Trophoblast cell (in vitro differentiated cells and primary cell): ENCODE measurements at regions not wholly inside any gene's neighbourhood (a gene's known extent, or its start where the extent isn't known, plus 50 kb on each side); places are given as distances from the start of the nearest gene placed in this dataset.

Source experiments
- DNase-seq, 2 donors: peaks; one replicate each; pipeline ENCODE4 v3.0.0-alpha.2; 2016
- H2AFZ ChIP-seq: 2 replicates; pipeline ENCODE4 v1.6.1; 2013; ENCODE audit warnings: low read length, moderate library complexity, mild to moderate bottlenecking; ENCODE audit not compliant: insufficient read depth, poor library complexity
- H2AK5ac ChIP-seq: 2 replicates; pipeline ENCODE4 v1.6.1; 2013; ENCODE audit warnings: mild to moderate bottlenecking, low read length
- H2BK120ac ChIP-seq: 2 replicates; pipeline ENCODE4 v1.6.1; 2013; ENCODE audit warnings: low read length, mild to moderate bottlenecking, moderate library complexity; ENCODE audit not compliant: insufficient read depth, poor library complexity
- H2BK12ac ChIP-seq: 2 replicates; pipeline ENCODE4 v1.6.1; 2013; ENCODE audit warnings: mild to moderate bottlenecking, low read length, moderate library complexity
- H2BK5ac ChIP-seq: 2 replicates; pipeline ENCODE4 v1.6.1; 2013; ENCODE audit warnings: low read length, low read depth, moderate library complexity, mild to moderate bottlenecking; ENCODE audit not compliant: poor library complexity
- H3K14ac ChIP-seq: 2 replicates; pipeline ENCODE4 v1.6.1; 2013; ENCODE audit warnings: mild to moderate bottlenecking, low read length
- H3K18ac ChIP-seq: 2 replicates; pipeline ENCODE4 v1.6.1; 2013; ENCODE audit warnings: mild to moderate bottlenecking, low read length
- H3K23ac ChIP-seq: 2 replicates; pipeline ENCODE4 v1.6.1; 2013; ENCODE audit warnings: low read length
- H3K27ac ChIP-seq: 2 replicates; pipeline ENCODE4 v1.5.1; 2013; ENCODE audit warnings: low read depth, mild to moderate bottlenecking, inconsistent platforms, low read length, moderate library complexity
- H3K27me3 ChIP-seq: 2 replicates; pipeline ENCODE4 v1.6.1; 2013; ENCODE audit warnings: inconsistent platforms, mild to moderate bottlenecking, low read length, moderate library complexity; ENCODE audit not compliant: insufficient read depth
- H3K36me3 ChIP-seq, 2 experiments: 1 replicate in 1 of 2; 2 replicates in 1 of 2; pipeline ENCODE4 v1.6.1; 2013; ENCODE audit warnings: low read length in 2 of 2, mild to moderate bottlenecking in 2 of 2, moderate library complexity in 1 of 2; ENCODE audit not compliant: insufficient read depth in 2 of 2, control insufficient read depth in 1 of 2
- H3K4ac ChIP-seq: 2 replicates; pipeline ENCODE4 v1.6.1; 2013; ENCODE audit warnings: low read depth, mild to moderate bottlenecking, low read length, moderate library complexity
- H3K4me1 ChIP-seq, 2 experiments: 1 replicate in 1 of 2; 2 replicates in 1 of 2; pipeline ENCODE4 v1.6.1; 2013; ENCODE audit warnings: low read length in 2 of 2, mild to moderate bottlenecking in 2 of 2, moderate library complexity in 1 of 2; ENCODE audit not compliant: insufficient read depth in 2 of 2, control insufficient read depth in 1 of 2
- H3K4me2 ChIP-seq: 2 replicates; pipeline ENCODE4 v1.6.1; 2013; ENCODE audit warnings: inconsistent platforms, mild to moderate bottlenecking, low read length, moderate library complexity
- H3K4me3 ChIP-seq: 2 replicates; pipeline ENCODE4 v1.5.1; 2013; ENCODE audit warnings: mild to moderate bottlenecking, low read depth, low read length, inconsistent platforms
- H3K79me1 ChIP-seq: one replicate; pipeline ENCODE4 v1.6.1; 2013; ENCODE audit warnings: low read length
- H3K79me2 ChIP-seq: 2 replicates; pipeline ENCODE4 v1.6.1; 2013; ENCODE audit warnings: low read length, mild to moderate bottlenecking; ENCODE audit not compliant: control insufficient read depth, insufficient read depth, poor library complexity
- H3K9ac ChIP-seq: 2 replicates; pipeline ENCODE4 v1.6.1; 2013; ENCODE audit warnings: mild to moderate bottlenecking, low read length
- H3K9me3 ChIP-seq: 2 replicates; pipeline ENCODE4 v1.6.1; 2013; ENCODE audit warnings: low read depth, mild to moderate bottlenecking, control low read depth, inconsistent platforms, low read length; ENCODE audit not compliant: insufficient read depth
- H4K12ac ChIP-seq: 2 replicates; pipeline ENCODE4 v1.6.1; 2013; ENCODE audit warnings: low read depth, mild to moderate bottlenecking, low read length, moderate library complexity
- H4K8ac ChIP-seq: 2 replicates; pipeline ENCODE4 v1.6.1; 2013; ENCODE audit warnings: low read depth, mild to moderate bottlenecking, low read length, moderate library complexity
- H4K91ac ChIP-seq: one replicate; pipeline ENCODE4 v1.6.1; 2013; ENCODE audit warnings: low read depth, mild to moderate bottlenecking, low read length, moderate library complexity
- whole genome bisulfite sequencing: extraction: QIAGEN DNeasy Blood & Tissue Kit; methylation state at CpG from one replicate; pipeline ENCODE4 v1.1.7; 2013; ENCODE audit warnings: missing lambda C conversion rate; ENCODE audit not compliant: insufficient read length, insufficient coverage; ENCODE audit errors: extremely low coverage; 5-methylcytosine and 5-hydroxymethylcytosine counted together

DNA sequence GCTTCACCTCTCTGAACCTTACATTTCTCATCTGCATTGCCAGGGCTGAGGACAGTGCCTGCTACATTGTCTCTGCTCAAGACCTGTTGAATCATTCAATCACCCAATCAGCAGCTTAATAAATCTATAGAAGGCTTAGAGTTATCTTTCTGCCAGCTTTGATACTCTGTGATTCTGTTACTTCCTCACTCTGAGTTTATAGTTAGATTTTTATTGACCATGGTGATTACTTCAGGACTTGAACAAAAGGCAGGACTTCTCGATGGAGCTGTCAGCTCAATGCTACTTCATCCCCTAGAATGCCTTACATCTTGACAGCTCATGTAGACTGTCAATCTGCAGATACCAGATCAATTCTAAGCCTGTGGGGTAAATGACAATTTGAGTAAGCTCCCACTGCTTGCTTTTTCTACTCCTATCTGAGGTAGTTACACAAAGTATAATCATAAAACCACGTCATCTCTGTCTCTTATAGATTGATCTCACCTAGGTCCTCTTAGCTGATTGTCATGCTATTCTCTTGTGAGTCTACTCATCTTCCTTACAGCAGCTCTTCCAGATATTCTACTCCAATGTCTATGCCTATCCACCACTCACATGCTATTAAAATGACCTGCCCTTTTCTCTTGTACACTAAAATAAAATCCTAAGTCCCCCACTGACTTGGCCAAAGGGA lies 318.3 kb upstream of the CA10 start:
- Histone ChIP-seq H3K36me3 (no peaks in the 10 kb centered on the region), H3K4ac (no peak overlapping the region), H3K27me3 (no peaks in the 10 kb centered on the region), H3K4me3 (no peak overlapping the region), H2AFZ (no peak overlapping the region), H3K18ac (no peak overlapping the region), H3K27ac (no peak overlapping the region), H3K9me3 (no peaks in the 10 kb centered on the region), H3K14ac (no peak overlapping the region), H3K79me1 (no peaks in the 10 kb centered on the region), H2BK12ac (no peak overlapping the region), H4K12ac (no peak overlapping the region), H4K91ac (no peak overlapping the region), H3K9ac (no peak overlapping the region), H2AK5ac (no peak overlapping the region), H3K4me1 (no peaks in the 10 kb centered on the region), H3K23ac (no peak overlapping the region), H3K4me2 (no peak overlapping the region), H2BK120ac (no peak overlapping the region), H3K79me2 (no peaks in the 10 kb centered on the region), H2BK5ac (no peak overlapping the region), H4K8ac (no peak overlapping the region)
- DNase-seq: no peak
- no CpG with 5 or more reads among the region's 2 CpGs for WGBS

DNA sequence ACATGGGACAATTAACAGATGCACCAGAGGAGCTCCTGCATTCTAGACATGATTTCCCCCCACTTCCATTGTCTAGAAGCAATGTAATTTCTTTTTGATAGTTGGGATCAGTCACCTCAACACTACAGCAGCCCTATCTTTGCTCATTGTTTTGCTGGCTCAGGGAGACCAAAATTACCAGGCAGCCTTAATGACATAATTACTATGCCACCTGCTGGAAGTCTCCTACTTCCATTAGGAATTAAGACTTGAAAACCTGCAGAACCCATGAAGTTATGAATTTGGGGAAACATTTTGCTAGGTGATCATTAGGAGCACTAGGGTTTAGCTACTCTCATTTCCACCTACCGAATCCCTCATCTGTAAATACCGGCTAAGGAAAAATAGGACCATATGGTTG lies 312.0 kb upstream of the CA10 start:
- no peaks in the 10 kb centered on the region for H3K36me3 ChIP-seq
- no CpG with 5 or more reads among the region's 2 CpGs for WGBS
- no peak overlapping the region for H3K27ac ChIP-seq
- H3K9ac ChIP-seq: no peak overlapping the region
- no peaks in the 10 kb centered on the region for H3K4me1 ChIP-seq
- peaks cover 4% of the 10 kb centered on the region for H3K9me3 ChIP-seq
- H2BK12ac ChIP-seq: no peak overlapping the region
- H3K4me2 ChIP-seq: no peak overlapping the region
- no peak overlapping the region for H4K12ac ChIP-seq
- no peak overlapping the region for H2AK5ac ChIP-seq
- H2BK120ac ChIP-seq: no peak overlapping the region
- H3K14ac ChIP-seq: no peak overlapping the region
- H3K79me1 ChIP-seq: no peaks in the 10 kb centered on the region
- H3K79me2 ChIP-seq: no peaks in the 10 kb centered on the region
- no peak overlapping the region for H4K8ac ChIP-seq
- no peak overlapping the region for H3K4ac ChIP-seq
- no peak overlapping the region for H3K18ac ChIP-seq
- DNase-seq: no peak
- H2AFZ ChIP-seq: no peak overlapping the region
- H3K27me3 ChIP-seq: no peaks in the 10 kb centered on the region
- H3K4me3 ChIP-seq: no peak overlapping the region
- no peak overlapping the region for H3K23ac ChIP-seq
- H2BK5ac ChIP-seq: no peak overlapping the region
- no peak overlapping the region for H4K91ac ChIP-seq

DNA sequence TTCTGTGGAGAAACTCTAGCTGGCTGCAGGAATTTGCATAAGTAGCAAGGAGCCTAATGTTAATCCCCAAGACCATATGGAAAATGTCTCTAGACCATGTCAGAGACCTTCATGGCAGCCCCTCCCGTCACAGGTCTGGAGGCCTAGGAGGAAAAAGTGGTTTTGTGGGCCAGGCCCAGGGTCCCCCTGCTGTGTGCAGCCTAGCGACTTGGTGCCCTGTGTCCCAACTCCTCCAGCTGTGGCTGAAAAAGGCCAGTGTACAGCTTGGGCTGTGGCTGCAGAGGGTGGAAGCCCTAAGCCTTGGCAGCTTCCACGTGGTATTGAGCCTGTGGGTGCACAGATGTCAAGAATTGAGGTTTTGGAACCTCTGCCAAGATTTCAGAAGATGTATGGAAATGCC lies 306.9 kb upstream of the CA10 start:
- H3K14ac ChIP-seq: no peak overlapping the region
- no peak overlapping the region for H2BK12ac ChIP-seq
- H3K27ac ChIP-seq: no peak overlapping the region
- no peaks in the 10 kb centered on the region for H3K79me2 ChIP-seq
- no peak overlapping the region for H3K4me3 ChIP-seq
- H2AK5ac ChIP-seq: no peak overlapping the region
- no CpG with 5 or more reads among the region's 3 CpGs for WGBS
- no peak overlapping the region for H3K4ac ChIP-seq
- no peaks in the 10 kb centered on the region for H3K79me1 ChIP-seq
- no peaks in the 10 kb centered on the region for H3K27me3 ChIP-seq
- no peak overlapping the region for H3K9ac ChIP-seq
- no peak for DNase-seq
- no peak overlapping the region for H4K91ac ChIP-seq
- peaks cover 6% of the 10 kb centered on the region for H3K9me3 ChIP-seq
- H4K12ac ChIP-seq: no peak overlapping the region
- H4K8ac ChIP-seq: no peak overlapping the region
- no peak overlapping the region for H2BK5ac ChIP-seq
- no peak overlapping the region for H2AFZ ChIP-seq
- no peaks in the 10 kb centered on the region for H3K4me1 ChIP-seq
- H3K18ac ChIP-seq: no peak overlapping the region
- no peak overlapping the region for H3K4me2 ChIP-seq
- H3K23ac ChIP-seq: no peak overlapping the region
- no peak overlapping the region for H2BK120ac ChIP-seq
- no peaks in the 10 kb centered on the region for H3K36me3 ChIP-seq

DNA sequence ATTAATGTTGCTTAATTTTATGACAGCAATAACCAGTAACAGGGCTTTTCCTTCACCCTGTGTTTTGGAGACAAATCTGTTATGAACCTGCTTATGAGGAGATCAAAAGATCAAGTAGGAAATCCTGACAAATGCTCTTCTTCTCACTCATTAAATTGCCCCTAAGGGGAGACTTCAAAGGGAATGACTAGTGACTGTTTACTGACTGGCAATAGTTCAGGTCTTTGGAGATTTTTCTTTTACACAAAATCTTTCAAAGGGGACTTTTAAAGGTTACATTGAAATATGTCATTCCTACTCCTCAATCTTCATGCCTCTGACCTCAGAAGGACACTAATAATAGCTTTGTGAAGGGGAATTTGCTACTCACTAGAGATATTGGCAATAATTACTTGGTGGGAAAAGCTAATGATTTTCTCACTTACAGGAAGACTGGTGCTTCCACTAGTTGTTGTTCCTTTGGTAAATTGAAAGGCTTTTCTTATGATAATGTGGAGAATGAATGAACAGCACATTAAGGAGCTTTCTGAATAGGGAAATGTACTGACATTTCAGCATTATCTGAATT lies 292.9 kb upstream of the CA10 start:
- no peak overlapping the region for H3K14ac ChIP-seq
- H3K79me1 ChIP-seq: no peaks in the 10 kb centered on the region
- H3K79me2 ChIP-seq: no peaks in the 10 kb centered on the region
- no peak overlapping the region for H2AK5ac ChIP-seq
- H3K4me3 ChIP-seq: no peak overlapping the region
- no peak overlapping the region for H3K23ac ChIP-seq
- H3K27me3 ChIP-seq: no peaks in the 10 kb centered on the region
- H3K4me1 ChIP-seq: no peaks in the 10 kb centered on the region
- no peak overlapping the region for H4K8ac ChIP-seq
- H3K4me2 ChIP-seq: no peak overlapping the region
- DNase-seq: no peak
- no peak overlapping the region for H3K4ac ChIP-seq
- H3K27ac ChIP-seq: no peak overlapping the region
- H2BK5ac ChIP-seq: no peak overlapping the region
- no peak overlapping the region for H4K91ac ChIP-seq
- H2BK12ac ChIP-seq: no peak overlapping the region
- no peaks in the 10 kb centered on the region for H3K9me3 ChIP-seq
- no peak overlapping the region for H2BK120ac ChIP-seq
- no peak overlapping the region for H3K18ac ChIP-seq
- H3K9ac ChIP-seq: no peak overlapping the region
- H2AFZ ChIP-seq: no peak overlapping the region
- no peak overlapping the region for H4K12ac ChIP-seq
- H3K36me3 ChIP-seq: no peaks in the 10 kb centered on the region
